ENCODE measurements at regions not wholly inside any gene's neighbourhood (a gene's known extent, or its start where the extent isn't known, plus 50 kb on each side); places are given as distances from the start of the nearest gene placed in this dataset.

GRCh38 chr2:3108105-3108504 is 269.5 kb downstream of the EIPR1 start:
- Histone ChIP-seq H3K27ac (ENCODE audit: insufficient read depth, low read length) (no peak overlapping the region), H4K20me1 (ENCODE audit: insufficient read depth, low read length) (no peaks in the 10 kb centered on the region), H2BK120ac (ENCODE audit: low read depth, low read length) (no peak overlapping the region), H3K23ac (ENCODE audit: low read depth, low read length) (no peak overlapping the region), H3K4me3 (ENCODE audit: insufficient read depth, low read depth, low read length) (no peak overlapping the region), H3K9ac (ENCODE audit: low read depth, low read length) (no peak overlapping the region), H4K8ac (ENCODE audit: low read depth in 2 of 2, low read length in 2 of 2) (no peak overlapping the region), H4K5ac (ENCODE audit: low read depth, low read length) (no peak overlapping the region), H3K4ac (ENCODE audit: low read depth, low read length) (no peak overlapping the region), H3K14ac (replicated peaks; ENCODE audit: low read depth, low read length) (no peak overlapping the region), H2BK20ac (ENCODE audit: low read depth, low read length) (no peak overlapping the region), H2BK15ac (ENCODE audit: low read depth, low read length) (no peak overlapping the region), H2AK9ac (replicated peaks; ENCODE audit: low read depth, low read length, poor library complexity) (no peak overlapping the region), H3K4me1 (ENCODE audit: control insufficient read depth, insufficient read depth, low read length) (no peaks in the 10 kb centered on the region), H3K9me3 (ENCODE audit: control insufficient read depth, insufficient read depth, low read length) (peaks cover 36% of the 10 kb centered on the region), H3K36me3 (ENCODE audit: control insufficient read depth, insufficient read depth, low read length) (no peaks in the 10 kb centered on the region), H3K4me2 (ENCODE audit: low read depth, low read length) (no peak overlapping the region), H3K9me1 (ENCODE audit: insufficient read depth, low read length) (no peaks in the 10 kb centered on the region), H4K91ac (ENCODE audit: insufficient read depth, low read depth, low read length) (no peak overlapping the region), H2AFZ (replicated peaks; ENCODE audit: low read length, poor library complexity) (no peak overlapping the region), H3K18ac (ENCODE audit: low read depth, low read length) (no peak overlapping the region), H2AK5ac (ENCODE audit: low read depth, low read length) (no peak overlapping the region), H3K27me3 (ENCODE audit: control insufficient read depth, insufficient read depth, low read length) (no peaks in the 10 kb centered on the region), H2BK5ac (ENCODE audit: low read depth, low read length, poor library complexity, severe bottlenecking) (no peak overlapping the region), H3K79me1 (ENCODE audit: low read depth in 1 of 2, low read length in 2 of 2) (no peaks in the 10 kb centered on the region), H3K56ac (ENCODE audit: extremely low read depth, insufficient read depth, low read length) (no peak overlapping the region)
- ChIA-PET CTCF (no interaction called here), POLR2A (ENCODE audit: unreplicated experiment) (no interaction called here)
- 60% methylated on average over 1 of the region's 14 CpGs; no CpG with 5 or more reads in 1 of the 2 experiments for WGBS, 2 experiments (ENCODE audit: extremely low coverage in 2 of 2, insufficient read length in 1 of 2)
- no peak for DNase-seq
- BruUV-seq (replicated peaks), result no TSS peak
- intact Hi-C loops (cut with micrococcal nuclease), result no loop called here
- no peak for TF ChIP-seq MAZ (IDR thresholded peaks at IDR 0.05; ENCODE audit: borderline replicate concordance, low read depth, low read length)
- TF ChIP-seq RCOR1 (IDR thresholded peaks at IDR 0.05; ENCODE audit: insufficient replicate concordance, low read length), result no peak
- no peak for TF ChIP-seq MXI1 (IDR thresholded peaks at IDR 0.05; ENCODE audit: borderline replicate concordance, low read depth, low read length)
- no peak for TF ChIP-seq CHD1 (IDR thresholded peaks at IDR 0.05; ENCODE audit: low read depth, low read length)
- TF ChIP-seq NFE2L2 (IDR thresholded peaks at IDR 0.05; ENCODE audit: low read depth, low read length), result no peak
- TF ChIP-seq CEBPB (IDR thresholded peaks at IDR 0.05; ENCODE audit: low read depth, low read length), result no peak
- no peak for TF ChIP-seq CTCF (conservative IDR thresholded peaks at IDR 0.05; ENCODE audit: low read depth, low read length)
- no peak for TF ChIP-seq FOS (IDR thresholded peaks at IDR 0.05; ENCODE audit: low read depth, low read length)
- TF ChIP-seq BHLHE40 (IDR thresholded peaks at IDR 0.05; ENCODE audit: low read depth, low read length), result no peak
- in situ Hi-C loops (cut with MboI; ENCODE audit: low sequenced_read_pairs), result no loop called here
- ATAC-seq (ENCODE audit: low read depth), result no peak
- dilution Hi-C loops (cut with HindIII; ENCODE audit: low sequenced_read_pairs, unreplicated experiment), result no loop called here
